MM.1S (cell line): ENCODE measurements at regions not wholly inside any gene's neighbourhood (a gene's known extent, or its start where the extent isn't known, plus 50 kb on each side); places are given as distances from the start of the nearest gene placed in this dataset.
A peak's percentile ranks its signal among the peaks of the same experiment; 100 is the strongest.

Experiments used
- DNase-seq: peaks from one replicate; pipeline ENCODE4 v3.0.0-alpha.2; 2015
- H2AFZ ChIP-seq: fragments of 300-600 bp; sonication (generic); 2 replicates; pipeline ENCODE4 v1.6.0; 2016; ENCODE audit warnings: antibody characterized with exemption, low read length
- H3F3A ChIP-seq: fragments of 300-600 bp; sonication (generic); 2 replicates; pipeline ENCODE4 v1.6.1; 2016; ENCODE audit warnings: mild to moderate bottlenecking, antibody characterized with exemption, low read length, moderate library complexity, mixed read lengths; ENCODE audit not compliant: insufficient read depth
- H3K27ac ChIP-seq: fragments of 300-600 bp; sonication (generic); 2 replicates; pipeline ENCODE4 v1.5.1; 2016; ENCODE audit warnings: mild to moderate bottlenecking, low read length
- H3K27me3 ChIP-seq: fragments of 300-600 bp; sonication (generic); replicated peaks from 2 replicates; pipeline ENCODE4 v1.6.0; 2016; ENCODE audit warnings: low read length; ENCODE audit not compliant: insufficient read depth
- H3K36me3 ChIP-seq: fragments of 300-600 bp; sonication (generic); replicated peaks from 2 replicates; pipeline ENCODE4 v1.6.1; 2016; ENCODE audit warnings: mild to moderate bottlenecking, low read length, mixed read lengths; ENCODE audit not compliant: insufficient read depth
- H3K4me1 ChIP-seq: fragments of 300-600 bp; sonication (generic); 2 replicates; pipeline ENCODE4 v1.6.1; 2016; ENCODE audit warnings: low read length, mixed read lengths
- H3K4me2 ChIP-seq: fragments of 300-600 bp; sonication (generic); 2 replicates; pipeline ENCODE4 v1.6.0; 2016; ENCODE audit warnings: low read depth, low read length
- H3K4me3 ChIP-seq: fragments of 300-600 bp; sonication (generic); 2 replicates; pipeline ENCODE4 v1.5.1; 2016; ENCODE audit warnings: low read length, mixed read lengths
- H3K79me2 ChIP-seq: fragments of 300-600 bp; sonication (generic); 2 replicates; pipeline ENCODE4 v1.6.1; 2016; ENCODE audit warnings: mixed run types, low read length, mixed read lengths
- H3K9ac ChIP-seq: fragments of 300-600 bp; sonication (generic); 2 replicates; pipeline ENCODE4 v1.6.1; 2016; ENCODE audit warnings: low read length, mixed read lengths
- H3K9me2 ChIP-seq: fragments of 300-600 bp; sonication (generic); replicated peaks from 2 replicates; pipeline ENCODE4 v1.6.1; 2016; ENCODE audit warnings: mild to moderate bottlenecking, low read length, mixed read lengths; ENCODE audit not compliant: insufficient read depth
- H3K9me3 ChIP-seq: fragments of 300-600 bp; sonication (generic); replicated peaks from 2 replicates; pipeline ENCODE4 v1.6.1; 2016; ENCODE audit warnings: mild to moderate bottlenecking, low read length, mixed read lengths; ENCODE audit not compliant: insufficient read depth
- H4K20me1 ChIP-seq: fragments of 300-600 bp; sonication (generic); 2 replicates; pipeline ENCODE4 v1.6.1; 2016; ENCODE audit warnings: mild to moderate bottlenecking, low read length, moderate library complexity, mixed read lengths; ENCODE audit not compliant: insufficient read depth
- CTCF ChIP-seq: fragments of 300-600 bp; sonication (generic); IDR thresholded peaks from 2 replicates; pipeline ENCODE4 v1.5.1; 2016; ENCODE audit warnings: antibody characterized with exemption, low read length, mixed read lengths
- EZH2 ChIP-seq: fragments of 300-600 bp; sonication (generic); optimal IDR thresholded peaks from 2 replicates; pipeline ENCODE3; 2017; ENCODE audit warnings: low read depth, mild to moderate bottlenecking, antibody characterized with exemption, low read length, mixed read lengths
- EZH2phosphoT487 ChIP-seq: fragments of 300-600 bp; sonication (generic); IDR thresholded peaks from 2 replicates; pipeline ENCODE4 v1.6.1; 2018; ENCODE audit warnings: antibody characterized with exemption, low read length

GRCh38 chr4:119690871-119691270 is 62.3 kb upstream of the PDE5A start:
- Histone ChIP-seq H3K4me1 (peaks cover 37% of the 10 kb centered on the region), H3K9ac (no peak overlapping the region), H3F3A (peaks cover 15% of the 10 kb centered on the region), H3K9me2 (no peaks in the 10 kb centered on the region), H3K36me3 (no peaks in the 10 kb centered on the region), H2AFZ (no peak overlapping the region), H3K27me3 (no peaks in the 10 kb centered on the region), H3K4me3 (no peak overlapping the region), H3K9me3 (no peaks in the 10 kb centered on the region), H3K27ac (no peak overlapping the region), H3K79me2 (no peaks in the 10 kb centered on the region), H4K20me1 (no peaks in the 10 kb centered on the region), H3K4me2 (no peak overlapping the region)
- no peak for TF ChIP-seq EZH2
- TF ChIP-seq EZH2phosphoT487 = no peak
- TF ChIP-seq CTCF = no peak
- peak; percentile 32 for DNase-seq

GRCh38 chr4:119688446-119688845 is 59.8 kb upstream of the PDE5A start:
- no peak overlapping the region for H3K4me3 ChIP-seq
- H3K27ac ChIP-seq = peak overlapping the region; percentile 65
- peak overlapping the region; percentile 48 for H3K4me2 ChIP-seq
- H3K9me3 ChIP-seq = no peaks in the 10 kb centered on the region
- no peaks in the 10 kb centered on the region for H4K20me1 ChIP-seq
- no peak for TF ChIP-seq CTCF
- no peak for TF ChIP-seq EZH2
- no peak for TF ChIP-seq EZH2phosphoT487
- no peak overlapping the region for H3K9ac ChIP-seq
- H2AFZ ChIP-seq = no peak overlapping the region
- peaks cover 37% of the 10 kb centered on the region for H3K4me1 ChIP-seq
- DNase-seq = no peak
- H3K79me2 ChIP-seq = no peaks in the 10 kb centered on the region
- no peaks in the 10 kb centered on the region for H3K36me3 ChIP-seq
- no peaks in the 10 kb centered on the region for H3K9me2 ChIP-seq
- peaks cover 15% of the 10 kb centered on the region for H3F3A ChIP-seq
- H3K27me3 ChIP-seq = no peaks in the 10 kb centered on the region

GRCh38 chr4:119684463-119684862 is 55.9 kb upstream of the PDE5A start:
- no peak for DNase-seq
- H3K4me1 ChIP-seq = peaks cover 25% of the 10 kb centered on the region
- no peaks in the 10 kb centered on the region for H3K9me2 ChIP-seq
- TF ChIP-seq CTCF (no peak), EZH2phosphoT487 (no peak), EZH2 (no peak)
- no peaks in the 10 kb centered on the region for H4K20me1 ChIP-seq
- H2AFZ ChIP-seq = no peak overlapping the region
- H3K27ac ChIP-seq = no peak overlapping the region
- no peaks in the 10 kb centered on the region for H3K36me3 ChIP-seq
- H3K4me2 ChIP-seq = no peak overlapping the region
- no peak overlapping the region for H3K9ac ChIP-seq
- no peaks in the 10 kb centered on the region for H3K79me2 ChIP-seq
- H3K27me3 ChIP-seq = no peaks in the 10 kb centered on the region
- no peaks in the 10 kb centered on the region for H3K9me3 ChIP-seq
- H3K4me3 ChIP-seq = no peak overlapping the region
- peaks cover 11% of the 10 kb centered on the region for H3F3A ChIP-seq
